ENCODE measurements at regions not wholly inside any gene's neighbourhood (a gene's known extent, or its start where the extent isn't known, plus 50 kb on each side); places are given as distances from the start of the nearest gene placed in this dataset.

DNA sequence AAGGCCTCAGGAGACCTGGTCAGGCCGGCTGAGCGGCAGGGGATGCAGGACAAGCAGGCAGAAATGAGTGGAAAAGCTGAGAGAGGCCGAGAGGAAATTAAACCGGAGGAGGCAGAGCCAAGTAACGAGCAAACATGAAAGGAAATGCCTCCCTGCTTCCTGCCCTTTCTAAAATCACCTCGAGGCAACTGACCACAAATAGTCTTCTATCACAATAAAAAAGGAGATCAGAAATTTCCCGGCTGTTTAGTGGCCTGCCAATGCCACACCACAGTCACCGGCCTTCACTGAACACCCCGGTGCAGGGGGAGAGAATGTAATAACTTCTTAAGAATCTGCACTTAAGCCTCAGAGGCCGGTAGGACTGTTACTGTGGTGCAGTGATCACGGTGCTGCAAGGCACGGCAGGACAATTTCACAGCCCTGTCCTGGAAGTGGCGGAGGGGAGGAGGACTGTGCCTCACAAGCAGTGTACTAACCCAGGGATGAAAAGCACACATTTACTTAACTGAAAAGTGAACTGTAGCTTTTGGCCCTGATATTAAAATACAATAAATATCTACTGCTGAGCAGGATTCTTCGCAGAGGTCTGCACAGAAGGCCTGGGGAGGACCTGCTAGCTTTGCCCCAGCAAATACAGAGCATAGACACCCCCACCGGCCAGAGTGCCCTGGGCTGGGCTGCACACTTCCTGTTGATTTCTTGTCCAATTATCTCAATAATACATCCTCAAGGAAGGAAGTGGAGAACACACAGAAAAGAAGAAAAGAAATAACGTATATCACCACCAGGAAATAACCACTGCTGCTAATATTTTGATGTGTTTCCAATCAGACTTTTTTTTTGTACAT, 183.5 kb upstream of the NSMCE3 start (continued):
- no peak for TF ChIP-seq TAF1 (IDR thresholded peaks at IDR 0.05; ENCODE audit: low read depth, low read length)
- no peak for TF ChIP-seq RFX5 (IDR thresholded peaks at IDR 0.05; ENCODE audit: borderline replicate concordance, low read depth, low read length)
- no peak for TF ChIP-seq CBX5 (IDR thresholded peaks at IDR 0.05; ENCODE audit: low read depth, low read length)
- TF ChIP-seq SIRT6 (IDR thresholded peaks at IDR 0.05; ENCODE audit: low read length), result no peak
- no peak for TF ChIP-seq RBBP5 (IDR thresholded peaks at IDR 0.05; ENCODE audit: borderline replicate concordance, low read depth, low read length)
- no peak for TF ChIP-seq CBX8 (IDR thresholded peaks at IDR 0.05; ENCODE audit: borderline replicate concordance, low read depth, low read length)
- no peak for TF ChIP-seq JUN (IDR thresholded peaks at IDR 0.05; ENCODE audit: low read depth, low read length)

All from H1 (cell line).